CD8-positive, alpha-beta memory T cell (primary cell): ENCODE measurements at regions not wholly inside any gene's neighbourhood (a gene's known extent, or its start where the extent isn't known, plus 50 kb on each side); places are given as distances from the start of the nearest gene placed in this dataset.
"Not testable (repeated sequence)": the region's sequence is repeated elsewhere in the genome, so short reads cannot be mapped to it uniquely, and the experiment has no call there.

Source experiments
- CTCF ChIA-PET: fragments of 350-600 bp; sonication (Branson Sonifier 250); formaldehyde crosslinking; loops from one replicate; lab custom pipeline; 2021; ENCODE audit warnings: antibody characterized with exemption; lab: Charles Lee
- POLR2A ChIA-PET: fragments of 350-600 bp; sonication (Branson Sonifier 250); formaldehyde crosslinking; loops from one replicate; lab custom pipeline; 2021; ENCODE audit warnings: antibody characterized with exemption; lab: Charles Lee
- DNase-seq, 5 donors: peaks; one replicate each; pipeline versions ENCODE4 v3.0.0 to v3.0.0-alpha.2; 2020 to 2022; ENCODE audit warnings: mixed read lengths in 1 of 5
- H3K27ac ChIP-seq: one replicate; pipeline ENCODE4 v1.7.0; 2013; ENCODE audit warnings: low read depth, mild to moderate bottlenecking, low read length, moderate library complexity
- H3K27me3 ChIP-seq: 2 replicates; pipeline ENCODE4 v1.7.0; 2013; ENCODE audit warnings: low read length, mild to moderate bottlenecking; ENCODE audit not compliant: insufficient read depth, poor library complexity, severe bottlenecking
- H3K36me3 ChIP-seq: 2 replicates; pipeline ENCODE4 v1.7.0; 2013; ENCODE audit warnings: mild to moderate bottlenecking, low read length, moderate library complexity; ENCODE audit not compliant: insufficient read depth
- H3K4me1 ChIP-seq: 2 replicates; pipeline ENCODE4 v1.7.0; 2013; ENCODE audit warnings: mild to moderate bottlenecking, low read length, moderate library complexity; ENCODE audit not compliant: insufficient read depth
- H3K4me3 ChIP-seq: 2 replicates; pipeline ENCODE4 v1.7.0; 2013; ENCODE audit warnings: mild to moderate bottlenecking, low read length
- H3K9me3 ChIP-seq: 2 replicates; pipeline ENCODE4 v1.7.0; 2013; ENCODE audit warnings: mild to moderate bottlenecking, low read length
- H3K27ac Mint-ChIP-seq, 8 donors: one replicate each; pipeline ENCODE4 v1.8.0; 2020 to 2021; ENCODE audit warnings: mixed read lengths in 8 of 8, mild to moderate bottlenecking in 6 of 8, inconsistent platforms in 3 of 8, moderate library complexity in 3 of 8
- H3K27me3 Mint-ChIP-seq, 2 donors: one replicate each; pipeline ENCODE4 v1.8.0; 2020 to 2021; ENCODE audit warnings: mixed read lengths in 2 of 2, mild to moderate bottlenecking in 1 of 2, moderate library complexity in 1 of 2
- H3K36me3 Mint-ChIP-seq, 3 donors: one replicate each; pipeline ENCODE4 v1.8.0; 2020 to 2021; ENCODE audit warnings: mixed read lengths in 3 of 3, inconsistent platforms in 1 of 3, mild to moderate bottlenecking in 1 of 3
- H3K4me1 Mint-ChIP-seq, 3 donors: one replicate each; pipeline ENCODE4 v1.8.0; 2020 to 2021; ENCODE audit warnings: mixed read lengths in 3 of 3, inconsistent platforms in 1 of 3, mild to moderate bottlenecking in 1 of 3
- H3K4me3 Mint-ChIP-seq, 7 donors: one replicate each; pipeline ENCODE4 v1.8.0; 2020 to 2021; ENCODE audit warnings: mixed read lengths in 7 of 7, mild to moderate bottlenecking in 6 of 7, moderate library complexity in 4 of 7, inconsistent platforms in 2 of 7
- H3K9me3 Mint-ChIP-seq, 5 donors: one replicate each; pipeline ENCODE4 v1.8.0; 2020 to 2022; ENCODE audit warnings: mixed read lengths in 5 of 5, mild to moderate bottlenecking in 3 of 5, moderate library complexity in 2 of 5, inconsistent platforms in 1 of 5

- H3K4me3 ChIP-seq, result no peak overlapping the region
- Mint-ChIP-seq H3K4me1 (no peaks in the 10 kb centered on the region), H3K27ac (no peak overlapping the region), H3K4me3 (no peak overlapping the region), H3K36me3 (no peaks in the 10 kb centered on the region), H3K9me3 (peaks cover 2 to 16% (median 8%) of the 10 kb centered on the region in 5 donors), H3K27me3 (no peaks in the 10 kb centered on the region)
- no peak for DNase-seq
- ChIA-PET POLR2A (no interaction called here), CTCF (no interaction called here)
- no peaks in the 10 kb centered on the region for H3K27me3 ChIP-seq
- no peaks in the 10 kb centered on the region for H3K36me3 ChIP-seq
- H3K27ac ChIP-seq, result no peak overlapping the region
- no peaks in the 10 kb centered on the region for H3K4me1 ChIP-seq
- H3K9me3 ChIP-seq, result no peaks in the 10 kb centered on the region
Measured at GRCh38 chr9:106146886-106147285, 452.5 kb downstream of the TMEM38B start.

DNA sequence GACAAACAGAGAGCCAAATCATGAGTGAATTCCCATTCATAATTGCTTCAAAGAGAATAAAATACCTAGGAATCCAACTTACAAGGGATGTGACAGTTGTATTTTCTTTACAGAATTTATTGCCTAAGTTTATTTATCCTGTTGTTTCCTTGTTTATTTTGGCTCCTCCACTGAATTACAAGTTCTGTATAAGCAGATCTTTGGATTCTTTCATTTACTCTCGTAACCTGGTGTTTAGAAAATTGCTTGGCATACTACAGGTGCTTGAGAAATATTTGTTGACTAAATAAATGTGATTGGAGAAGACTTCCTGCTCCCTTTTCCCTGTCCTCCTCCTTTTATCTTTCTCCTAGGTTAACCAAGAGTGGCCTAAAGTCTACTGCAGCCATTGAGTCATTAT lies 455.6 kb downstream of the TMEM38B start:
- no peak overlapping the region for H3K27ac Mint-ChIP-seq
- no peaks in the 10 kb centered on the region for H3K27me3 ChIP-seq

DNA sequence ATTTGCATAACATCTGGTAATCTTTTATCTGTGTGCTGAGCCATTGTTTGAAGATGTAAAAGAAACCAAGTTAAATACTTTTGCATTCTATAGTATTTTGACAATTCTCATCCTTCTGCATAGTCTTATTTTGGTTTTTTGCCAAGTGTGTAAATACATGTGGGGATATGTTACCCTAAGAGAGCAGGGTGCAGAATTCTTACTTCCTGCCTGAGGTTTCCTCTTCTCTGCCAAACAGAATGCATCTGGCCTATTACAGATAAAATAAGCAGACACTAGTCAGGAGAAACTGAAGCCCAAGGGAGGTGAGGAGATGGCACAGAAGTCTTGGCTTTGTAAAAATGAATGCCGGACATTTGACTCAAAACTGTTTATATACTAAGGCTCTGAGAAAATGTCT lies 462.1 kb downstream of the TMEM38B start:
- CTCF ChIA-PET, result no interaction called here
- Mint-ChIP-seq H3K36me3 (no peaks in the 10 kb centered on the region), H3K27me3 (peaks cover 0 to 1% of the 10 kb centered on the region in 2 donors), H3K4me1 (no peaks in the 10 kb centered on the region), H3K9me3 (peaks cover 0 to 29% (median 15%) of the 10 kb centered on the region in 5 donors), H3K4me3 (no peak overlapping the region), H3K27ac (no peak overlapping the region)
- no peak overlapping the region for H3K4me3 ChIP-seq
- H3K9me3 ChIP-seq, result no peaks in the 10 kb centered on the region
- POLR2A ChIA-PET, result no interaction called here
- H3K27ac ChIP-seq, result no peak overlapping the region
- H3K36me3 ChIP-seq, result no peaks in the 10 kb centered on the region
- no peaks in the 10 kb centered on the region for H3K27me3 ChIP-seq
- no peaks in the 10 kb centered on the region for H3K4me1 ChIP-seq
- DNase-seq, result no peak

More for the DNA sequence above, 455.6 kb downstream of the TMEM38B start:
- POLR2A ChIA-PET, result no interaction called here
- no peaks in the 10 kb centered on the region for H3K9me3 ChIP-seq
- DNase-seq, result no peak
- H3K4me1 ChIP-seq, result no peaks in the 10 kb centered on the region
- Mint-ChIP-seq H3K4me1 (no peaks in the 10 kb centered on the region), H3K27me3 (no peaks in the 10 kb centered on the region), H3K4me3 (no peak overlapping the region), H3K9me3 (peaks cover 3 to 16% (median 6%) of the 10 kb centered on the region in 5 donors), H3K36me3 (no peaks in the 10 kb centered on the region)
- CTCF ChIA-PET, result no interaction called here
- H3K4me3 ChIP-seq, result no peak overlapping the region
- H3K27ac ChIP-seq, result no peak overlapping the region
- no peaks in the 10 kb centered on the region for H3K36me3 ChIP-seq

DNA sequence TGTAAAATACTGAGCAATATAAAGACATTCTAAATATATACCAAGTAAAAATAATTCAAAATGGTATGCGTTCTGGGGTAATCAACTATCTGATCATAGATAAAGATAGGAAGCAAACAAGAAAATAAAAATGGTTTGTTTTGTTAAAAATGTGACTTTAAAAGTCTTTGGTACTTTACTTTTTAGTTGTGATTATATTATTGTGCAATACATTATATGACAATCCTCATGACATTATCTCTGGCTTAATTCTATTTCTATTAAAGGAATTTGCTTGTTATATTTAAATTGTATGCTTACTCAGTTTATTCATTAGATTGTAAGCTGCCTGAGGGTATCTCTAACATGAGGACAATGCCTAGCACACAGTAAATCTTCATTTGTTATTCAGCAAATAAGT lies 477.9 kb downstream of the TMEM38B start:
- Histone ChIP-seq H3K27ac (no peak overlapping the region), H3K4me3 (no peak overlapping the region), H3K27me3 (no peaks in the 10 kb centered on the region), H3K36me3 (no peaks in the 10 kb centered on the region), H3K4me1 (no peaks in the 10 kb centered on the region), H3K9me3 (no peaks in the 10 kb centered on the region)
- H3K9me3 Mint-ChIP-seq, result peaks cover 6 to 16% (median 13%) of the 10 kb centered on the region in 5 donors
- no peaks in the 10 kb centered on the region for H3K4me1 Mint-ChIP-seq
- no peaks in the 10 kb centered on the region for H3K36me3 Mint-ChIP-seq
- no peak for DNase-seq
- ChIA-PET POLR2A (no interaction called here), CTCF (no interaction called here)
- H3K27ac Mint-ChIP-seq, result no peak overlapping the region
- no peak overlapping the region for H3K4me3 Mint-ChIP-seq
- H3K27me3 Mint-ChIP-seq, result no peaks in the 10 kb centered on the region

DNA sequence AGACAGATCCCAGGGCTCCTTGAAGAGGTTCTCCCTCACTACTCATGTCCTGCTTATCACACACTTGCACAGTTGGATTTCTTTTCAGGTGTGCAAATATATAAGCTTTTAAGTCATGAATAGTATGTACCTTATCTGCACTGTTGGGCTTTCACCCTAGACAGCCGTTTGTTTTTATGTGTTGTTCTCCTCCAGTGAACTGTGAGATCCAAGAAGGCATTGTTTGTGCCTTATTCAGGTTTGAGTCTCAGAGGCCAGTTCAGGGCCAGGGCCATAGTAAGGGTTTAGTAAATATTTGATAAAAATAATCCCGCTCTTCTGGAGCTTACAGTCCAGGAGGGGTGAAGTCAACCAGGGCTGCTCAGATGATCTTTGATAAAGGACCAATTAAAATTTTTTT lies 480.0 kb downstream of the TMEM38B start:
- DNase-seq, result no peak
- H3K27me3 Mint-ChIP-seq, result no peaks in the 10 kb centered on the region
- H3K36me3 ChIP-seq, result no peaks in the 10 kb centered on the region
- no peaks in the 10 kb centered on the region for H3K36me3 Mint-ChIP-seq
- H3K27me3 ChIP-seq, result no peaks in the 10 kb centered on the region
- no peak overlapping the region for H3K4me3 Mint-ChIP-seq
- no peak overlapping the region for H3K4me3 ChIP-seq
- POLR2A ChIA-PET, result no interaction called here
- no peak overlapping the region for H3K27ac ChIP-seq
- no peaks in the 10 kb centered on the region for H3K4me1 Mint-ChIP-seq
- no peak overlapping the region for H3K27ac Mint-ChIP-seq
- CTCF ChIA-PET, result no interaction called here
- H3K9me3 ChIP-seq, result no peaks in the 10 kb centered on the region
- H3K9me3 Mint-ChIP-seq, result peaks cover 4 to 15% (median 10%) of the 10 kb centered on the region in 5 donors
- no peaks in the 10 kb centered on the region for H3K4me1 ChIP-seq

- Histone ChIP-seq H3K9me3 (no peaks in the 10 kb centered on the region), H3K4me3 (no peak overlapping the region), H3K27me3 (no peaks in the 10 kb centered on the region), H3K36me3 (no peaks in the 10 kb centered on the region), H3K4me1 (no peaks in the 10 kb centered on the region), H3K27ac (no peak overlapping the region)
- no peaks in the 10 kb centered on the region for H3K4me1 Mint-ChIP-seq
- POLR2A ChIA-PET, result no interaction called here
- H3K27me3 Mint-ChIP-seq, result no peaks in the 10 kb centered on the region
- H3K36me3 Mint-ChIP-seq, result no peaks in the 10 kb centered on the region
- H3K4me3 Mint-ChIP-seq, result no peak overlapping the region
- no peak overlapping the region for H3K27ac Mint-ChIP-seq
- no peak for DNase-seq
- H3K9me3 Mint-ChIP-seq, result peaks cover 0 to 12% (median 5%) of the 10 kb centered on the region in 5 donors
- CTCF ChIA-PET, result no interaction called here
Measured at GRCh38 chr9:106177216-106177615, 482.9 kb downstream of the TMEM38B start.

GRCh38 chr9:106179191-106179590 lies 484.9 kb downstream of the TMEM38B start:
- Histone ChIP-seq H3K27ac (no peak overlapping the region), H3K9me3 (no peaks in the 10 kb centered on the region), H3K4me3 (no peak overlapping the region), H3K36me3 (no peaks in the 10 kb centered on the region), H3K4me1 (no peaks in the 10 kb centered on the region), H3K27me3 (no peaks in the 10 kb centered on the region)
- ChIA-PET POLR2A (no interaction called here), CTCF (no interaction called here)
- peaks cover 0 to 12% (median 5%) of the 10 kb centered on the region in 5 donors for H3K9me3 Mint-ChIP-seq
- no peaks in the 10 kb centered on the region for H3K4me1 Mint-ChIP-seq
- H3K4me3 Mint-ChIP-seq, result no peak overlapping the region
- no peaks in the 10 kb centered on the region for H3K27me3 Mint-ChIP-seq
- DNase-seq, result no peak
- H3K36me3 Mint-ChIP-seq, result no peaks in the 10 kb centered on the region
- no peak overlapping the region for H3K27ac Mint-ChIP-seq

- H3K4me1 Mint-ChIP-seq, H3K4me3 Mint-ChIP-seq, H3K27me3 ChIP-seq, H3K4me1 ChIP-seq, POLR2A ChIA-PET, H3K4me3 ChIP-seq, H3K27ac Mint-ChIP-seq, H3K27me3 Mint-ChIP-seq, DNase-seq, H3K9me3 ChIP-seq, H3K36me3 ChIP-seq, H3K27ac ChIP-seq, H3K36me3 Mint-ChIP-seq, CTCF ChIA-PET: not testable (repeated sequence)
- H3K9me3 Mint-ChIP-seq, result peaks cover 30 to 51% (median 37%) of the 10 kb centered on the region in 5 donors
Measured at GRCh38 chr9:106203815-106204516, 509.6 kb downstream of the TMEM38B start.
